Stimulated activated CD8-positive, alpha-beta memory T cell treated with anti-CD3 and anti-CD28 coated beads, Interleukin-12 subunit alpha, Interleukin-12 subunit beta, amount 100 ng/mL, for 24 hours (primary cell): ENCODE measurements at regions not wholly inside any gene's neighbourhood (a gene's known extent, or its start where the extent isn't known, plus 50 kb on each side); places are given as distances from the start of the nearest gene placed in this dataset.
A peak's percentile ranks its signal among the peaks of the same experiment; 100 is the strongest.
"Not testable (repeated sequence)": the region's sequence is repeated elsewhere in the genome, so short reads cannot be mapped to it uniquely, and the experiment has no call there.

Experiments used
- DNase-seq: peaks from one replicate; pipeline ENCODE4 v3.0.0-alpha.2; 2020; ENCODE audit errors: extremely low read depth

GRCh38 chr6:25122622-25123237 lies 156.4 kb upstream of the CARMIL1 start:
- DNase-seq, result no peak

GRCh38 chr6:25124216-25124715 lies 154.9 kb upstream of the CARMIL1 start:
- DNase-seq, result no peak

- no peak for DNase-seq
Measured at GRCh38 chr6:25125736-25126135, 153.4 kb upstream of the CARMIL1 start.

GRCh38 chr6:25127076-25127837 lies 151.9 kb upstream of the CARMIL1 start:
- no peak for DNase-seq

- no peak for DNase-seq
Measured at GRCh38 chr6:25130518-25130917, 148.7 kb upstream of the CARMIL1 start.

- DNase-seq, result no peak
Measured at GRCh38 chr6:25132934-25133333, 146.2 kb upstream of the CARMIL1 start.

- no peak for DNase-seq
Measured at GRCh38 chr6:25133568-25133967, 145.6 kb upstream of the CARMIL1 start.

- DNase-seq, result no peak
Measured at GRCh38 chr6:25136854-25137253, 142.3 kb upstream of the CARMIL1 start.

- no peak for DNase-seq
Measured at GRCh38 chr6:25137480-25137879, 141.7 kb upstream of the CARMIL1 start.

GRCh38 chr6:25137916-25138232 lies 141.3 kb upstream of the CARMIL1 start:
- peak; percentile 21 for DNase-seq

GRCh38 chr6:25138233-25138933 lies 140.8 kb upstream of the CARMIL1 start:
- DNase-seq, result peak; percentile 22

GRCh38 chr6:25138934-25139415 lies 140.2 kb upstream of the CARMIL1 start:
- DNase-seq, result no peak

- not testable (repeated sequence) for DNase-seq
Measured at GRCh38 chr6:25139608-25140007, 139.6 kb upstream of the CARMIL1 start.

- DNase-seq, result no peak
Measured at GRCh38 chr6:25142506-25142905, 136.7 kb upstream of the CARMIL1 start.

- DNase-seq, result no peak
Measured at GRCh38 chr6:25144919-25145318, 134.3 kb upstream of the CARMIL1 start.

GRCh38 chr6:25147223-25147622 lies 132.0 kb upstream of the CARMIL1 start:
- no peak for DNase-seq

GRCh38 chr6:25150031-25150430 lies 129.1 kb upstream of the CARMIL1 start:
- no peak for DNase-seq

- DNase-seq, result no peak
Measured at GRCh38 chr6:25150863-25151262, 128.3 kb upstream of the CARMIL1 start.

GRCh38 chr6:25153079-25153478 lies 126.1 kb upstream of the CARMIL1 start:
- no peak for DNase-seq

- no peak for DNase-seq
Measured at GRCh38 chr6:25154034-25154596, 125.1 kb upstream of the CARMIL1 start.

GRCh38 chr6:25155211-25155610 lies 124.0 kb upstream of the CARMIL1 start:
- DNase-seq, result no peak

- no peak for DNase-seq
Measured at GRCh38 chr6:25156123-25156522, 123.1 kb upstream of the CARMIL1 start.
